ENCODE measurements at regions not wholly inside any gene's neighbourhood (a gene's known extent, or its start where the extent isn't known, plus 50 kb on each side); places are given as distances from the start of the nearest gene placed in this dataset.
"Not testable (repeated sequence)": the region's sequence is repeated elsewhere in the genome, so short reads cannot be mapped to it uniquely, and the experiment has no call there.

DNA sequence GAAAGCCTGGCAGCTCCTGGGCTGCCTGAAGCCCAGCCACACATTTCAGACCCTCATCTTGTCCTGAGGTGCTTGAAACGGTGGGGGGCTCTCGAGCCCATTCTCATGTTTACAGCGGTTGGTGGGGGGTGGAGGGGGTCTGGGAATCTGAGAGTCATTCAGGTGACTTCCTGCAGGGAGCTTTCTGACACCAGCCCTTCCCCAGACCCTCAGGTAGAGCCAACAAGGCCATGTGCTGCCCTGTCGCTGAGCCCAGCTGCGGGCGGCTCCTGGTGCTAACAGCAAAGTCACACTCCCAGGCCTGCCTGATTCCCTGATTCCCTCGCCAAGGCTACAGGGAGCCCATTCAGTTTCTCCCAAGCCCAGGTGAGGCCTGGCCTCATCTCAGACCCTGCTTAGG lies 324.9 kb upstream of the MEX3C start:
- DNase-seq (ENCODE audit: low read depth) = no peak

DNA sequence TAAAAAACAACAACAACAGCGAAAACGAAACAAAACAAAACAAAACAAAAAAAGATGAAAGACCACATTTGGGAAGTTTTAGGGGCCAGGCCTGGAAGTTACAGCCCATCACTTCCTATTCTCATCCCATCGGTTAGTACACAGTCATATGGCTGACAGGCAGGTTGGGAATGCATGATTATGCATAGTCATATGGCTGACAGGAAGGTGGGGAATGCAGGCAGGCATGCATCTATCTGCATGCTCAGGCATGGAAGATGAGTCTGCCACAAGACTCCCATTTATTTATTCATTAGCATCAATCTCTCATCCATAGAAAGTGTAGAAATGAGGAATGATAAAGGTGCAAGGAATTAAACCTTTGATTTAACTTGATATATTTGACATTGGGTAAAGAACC lies 325.3 kb upstream of the MEX3C start:
- no peak for DNase-seq (ENCODE audit: low read depth)

DNA sequence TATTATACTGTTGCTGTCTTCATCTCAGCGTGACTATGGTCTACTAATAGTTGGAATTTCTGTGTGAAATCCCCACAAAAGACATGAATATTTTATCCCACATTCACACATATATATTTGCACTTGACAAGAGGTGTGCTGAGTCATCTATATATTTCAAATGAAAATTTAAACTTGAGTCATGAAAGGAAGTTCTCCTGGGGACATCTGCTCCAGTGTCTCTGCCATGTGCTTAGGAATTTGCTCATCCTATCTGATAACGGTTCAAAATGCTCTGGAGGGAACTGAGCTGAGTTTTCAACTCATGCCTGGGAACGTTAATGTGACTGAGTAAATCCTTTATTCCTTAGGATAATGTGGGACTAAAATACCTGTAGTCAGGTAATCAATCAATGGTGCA lies 326.2 kb upstream of the MEX3C start:
- no peak for DNase-seq (ENCODE audit: low read depth)

DNA sequence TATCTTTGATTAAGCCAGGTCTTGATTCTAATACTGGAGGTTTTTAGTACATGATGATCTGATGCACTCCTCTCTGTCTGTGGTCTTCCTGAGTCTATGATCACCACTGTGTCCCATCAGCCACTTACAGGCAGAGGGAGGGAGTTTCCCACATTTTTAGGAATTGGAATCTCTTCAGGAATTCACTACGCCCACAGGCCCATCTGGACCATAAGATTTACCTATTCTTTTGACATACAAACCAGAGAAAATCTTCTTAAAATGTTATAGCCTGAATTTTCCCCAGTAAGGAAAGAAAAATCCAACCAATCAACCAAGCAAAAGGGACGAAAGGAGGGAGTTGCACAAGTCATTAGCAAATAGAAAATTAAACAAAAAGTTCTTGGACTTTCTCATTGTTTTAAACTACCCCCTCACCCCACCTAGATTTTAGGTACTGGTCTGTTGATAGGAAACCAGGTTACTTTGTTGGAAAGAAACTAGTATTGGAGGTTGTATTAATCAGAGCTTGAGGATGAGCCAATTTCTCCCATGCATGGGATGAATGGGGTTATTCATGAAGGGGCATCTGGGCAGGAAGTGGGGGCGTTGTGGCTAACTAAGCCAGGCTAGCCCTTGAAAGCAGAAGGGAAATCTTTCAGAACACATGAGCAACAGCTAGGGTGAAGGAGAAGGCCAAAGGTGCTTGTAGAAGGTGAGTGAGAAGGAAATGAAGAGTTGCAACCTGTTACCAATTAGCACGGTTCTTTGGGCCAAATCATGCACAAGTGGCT lies 328.2 kb upstream of the MEX3C start:
- no peak for DNase-seq (ENCODE audit: low read depth)

DNA sequence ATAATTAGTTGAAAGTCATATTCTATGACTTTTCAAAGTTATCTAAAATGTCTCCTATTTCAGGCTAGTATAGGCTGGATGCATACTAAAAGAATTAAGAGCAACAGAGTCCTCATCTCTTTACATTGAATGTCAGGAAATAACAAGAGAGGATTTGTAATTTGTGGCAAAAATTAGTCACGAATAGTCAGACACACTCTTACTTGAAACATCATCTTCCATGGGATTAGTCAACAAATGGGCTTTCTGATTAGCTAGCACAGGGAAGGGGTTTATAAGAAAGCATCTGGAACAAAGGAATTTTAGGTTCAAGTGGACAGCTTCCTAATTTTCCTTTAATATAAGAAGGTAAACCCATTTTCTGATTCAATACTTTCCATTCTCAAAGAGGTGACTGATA lies 330.3 kb upstream of the MEX3C start:
- DNase-seq (ENCODE audit: low read depth) = no peak

DNA sequence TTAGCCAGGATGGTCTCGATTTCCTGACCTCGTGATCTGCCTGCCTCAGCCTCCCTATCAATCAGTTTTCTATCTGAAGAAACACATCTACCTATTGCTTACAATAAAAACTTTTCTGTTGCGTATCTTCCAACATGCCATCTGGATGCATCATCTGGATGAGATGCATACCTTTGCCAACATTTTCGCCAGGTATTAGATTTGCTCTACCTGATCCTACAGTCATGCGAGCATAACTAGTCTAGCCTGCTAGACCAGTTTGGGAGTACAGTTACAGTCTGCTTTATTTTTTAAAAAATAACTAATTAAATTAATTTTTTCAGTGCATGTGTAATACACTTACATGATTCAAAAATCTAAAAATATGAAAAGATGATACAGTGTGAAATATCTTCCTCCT lies 334.0 kb upstream of the MEX3C start:
- DNase-seq (ENCODE audit: low read depth) = no peak

DNA sequence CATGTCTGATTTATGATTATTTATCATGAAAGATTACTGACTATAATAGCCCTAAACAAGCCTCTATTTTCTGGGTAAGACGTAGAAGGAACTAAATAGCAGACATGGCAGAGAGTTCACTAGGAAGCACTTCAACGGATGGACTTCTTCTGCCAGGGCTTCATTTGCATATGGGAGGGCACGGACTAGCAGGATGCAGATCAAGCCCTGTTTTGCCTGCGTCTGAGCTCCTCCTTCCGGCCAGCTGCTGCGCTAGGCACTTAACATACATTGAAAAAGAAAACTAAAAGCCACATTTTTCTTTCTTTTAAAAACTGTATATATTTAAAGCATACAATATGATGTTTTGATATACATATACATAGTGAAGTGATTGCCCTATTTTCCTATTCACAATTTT lies 340.0 kb upstream of the MEX3C start:
- DNase-seq (ENCODE audit: low read depth) = peak; percentile 8

DNA sequence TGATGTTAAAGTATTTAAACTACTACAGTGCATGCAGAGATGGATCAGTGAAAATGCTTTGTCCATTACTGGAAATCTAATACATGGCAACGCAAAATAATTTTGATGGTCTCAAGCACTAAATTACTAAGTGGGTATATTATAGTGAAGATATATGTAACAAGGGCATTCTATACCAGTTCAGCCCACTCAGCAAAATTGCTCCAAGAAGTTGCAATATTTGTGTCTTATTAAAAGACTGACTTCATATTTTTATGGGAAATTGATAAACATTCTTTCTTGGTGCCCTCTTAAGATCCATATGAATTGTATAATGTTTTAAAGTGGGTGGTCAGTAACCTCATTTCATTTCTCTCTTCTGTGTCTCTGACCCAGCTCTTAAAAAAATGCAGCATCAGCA lies 343.1 kb upstream of the MEX3C start:
- no peak for DNase-seq (ENCODE audit: low read depth)

DNA sequence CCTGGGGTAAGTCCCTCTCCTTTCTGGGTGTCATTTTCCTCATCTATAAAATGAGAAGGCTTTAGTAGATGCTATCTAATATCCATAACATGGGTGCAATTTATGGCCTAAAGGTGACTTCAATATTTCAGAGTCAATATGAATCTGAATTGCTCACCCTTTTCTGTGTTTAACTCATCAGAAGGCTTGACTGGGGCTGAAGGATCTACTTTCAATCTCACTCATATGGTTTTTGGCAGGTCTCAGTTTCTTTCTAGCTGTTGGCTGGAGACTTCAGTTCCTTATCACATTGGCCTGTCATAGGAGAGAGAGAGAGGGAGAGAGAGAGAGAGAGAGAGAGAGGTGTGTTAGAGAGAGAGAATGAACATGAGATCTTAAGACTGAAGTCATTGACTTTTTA lies 343.7 kb upstream of the MEX3C start:
- no peak for DNase-seq (ENCODE audit: low read depth)

DNA sequence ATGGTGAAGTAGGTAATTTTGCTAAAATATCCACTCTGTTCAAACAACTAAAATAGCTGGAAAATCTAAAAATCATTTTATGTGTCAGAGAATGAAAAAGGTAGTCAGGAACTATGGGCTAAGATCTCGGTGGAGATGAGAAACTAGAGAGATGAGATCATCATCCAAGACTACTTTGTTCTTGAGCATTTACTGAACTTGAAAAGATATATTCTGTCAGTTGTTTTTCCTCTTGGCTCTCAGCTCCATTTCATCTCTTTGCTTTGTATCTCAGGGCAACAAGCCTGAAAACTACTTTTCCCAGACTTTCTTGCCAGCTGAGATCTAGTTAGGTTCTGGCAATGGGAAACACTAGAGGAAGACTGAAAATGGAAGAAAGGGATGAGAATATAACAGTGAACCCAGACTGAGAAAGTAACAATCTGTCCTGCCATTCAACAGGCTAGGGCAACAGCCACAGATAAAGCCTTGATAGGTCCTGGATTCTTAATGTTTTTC lies 346.2 kb upstream of the MEX3C start:
- DNase-seq (ENCODE audit: low read depth) = no peak

DNA sequence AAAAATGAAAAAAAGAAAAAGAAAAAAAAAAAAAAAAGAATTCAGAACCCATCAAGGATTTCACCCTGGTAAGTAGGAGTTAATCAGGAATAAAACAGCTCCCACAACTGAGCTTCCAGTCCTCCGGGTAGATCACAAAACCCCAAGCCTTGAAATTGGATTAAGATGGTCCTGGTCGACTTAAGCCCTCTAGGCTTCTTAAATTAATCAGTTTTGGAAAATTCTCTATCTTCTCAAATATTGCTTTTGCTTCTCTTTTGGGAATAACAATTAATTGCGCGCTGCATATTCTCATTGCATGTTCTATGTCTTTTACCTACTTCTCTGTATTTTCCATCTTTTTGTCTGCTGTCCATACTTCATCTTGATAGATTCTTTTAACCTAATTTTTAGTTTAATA lies 348.0 kb upstream of the MEX3C start:
- no peak for DNase-seq (ENCODE audit: low read depth)

DNA sequence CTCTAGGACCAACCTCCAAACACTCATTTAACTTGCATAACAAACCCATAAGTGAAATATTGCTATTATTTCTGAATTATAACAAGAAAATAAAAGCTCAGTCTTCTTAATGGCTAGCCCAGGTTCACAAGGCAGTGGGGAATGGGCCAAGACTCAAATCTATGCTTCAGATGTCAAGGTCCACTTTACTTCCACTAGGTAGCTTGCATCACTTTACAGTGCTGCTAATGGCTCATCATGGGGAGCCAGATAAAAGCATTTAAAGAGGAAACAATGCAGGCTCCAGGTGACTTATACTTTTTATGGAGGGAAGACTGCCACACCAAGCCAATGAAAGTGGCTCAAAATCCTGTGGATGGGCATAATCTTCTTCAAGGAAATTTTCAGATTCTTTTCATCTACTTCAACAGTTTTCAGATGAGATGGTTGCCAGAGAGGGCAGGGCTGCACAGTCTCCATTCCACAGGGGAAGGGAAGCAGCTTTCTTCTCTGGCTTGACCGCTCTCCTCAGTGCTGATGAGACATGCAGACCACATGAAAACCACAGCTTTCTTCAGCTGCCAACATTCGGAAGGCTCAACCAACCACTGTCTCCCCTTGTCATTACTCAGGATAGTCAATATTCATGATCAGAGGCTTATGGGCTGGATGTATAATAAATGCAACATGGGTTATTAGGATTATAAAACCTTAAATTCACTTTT lies 361.9 kb upstream of the MEX3C start:
- DNase-seq (ENCODE audit: low read depth) = no peak

DNA sequence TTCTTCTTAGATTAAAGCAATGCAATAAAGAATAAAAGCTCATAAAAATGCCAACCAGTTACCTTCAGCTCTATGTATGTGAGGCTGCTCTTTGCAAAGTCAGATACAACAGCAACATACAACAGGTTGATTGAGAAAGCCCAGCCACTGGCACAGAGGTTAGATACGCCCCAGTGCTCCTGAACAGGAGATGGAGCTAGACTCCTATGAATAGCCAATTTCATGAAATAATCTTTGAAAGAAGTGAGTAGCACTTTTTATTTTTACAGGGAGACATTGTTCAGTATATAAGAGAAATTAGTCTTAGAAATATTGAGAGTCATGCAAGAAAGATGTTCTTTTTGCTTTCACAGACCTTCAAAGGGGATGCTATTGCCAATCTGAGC lies 362.4 kb upstream of the MEX3C start:
- no peak for DNase-seq (ENCODE audit: low read depth)

DNA sequence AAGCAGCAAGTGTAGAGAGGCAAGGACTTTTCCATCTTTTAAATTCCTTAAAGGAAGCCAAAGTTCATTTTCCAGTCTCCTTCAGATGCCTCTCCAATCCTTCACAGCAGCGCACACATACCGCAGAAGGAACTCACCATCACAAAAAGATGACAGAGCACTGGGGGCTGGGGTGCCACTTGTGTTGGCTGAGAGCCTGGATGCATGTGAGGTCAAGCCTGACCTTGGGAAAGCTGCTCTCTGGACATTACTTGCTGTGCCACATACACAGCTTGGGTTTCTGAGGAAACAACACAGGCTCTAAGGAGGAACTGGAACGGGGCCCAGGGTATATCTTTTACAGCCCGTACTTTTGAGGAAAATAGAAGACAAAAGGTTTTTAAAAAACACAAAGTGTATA lies 364.3 kb upstream of the MEX3C start:
- no peak for DNase-seq (ENCODE audit: low read depth)

DNA sequence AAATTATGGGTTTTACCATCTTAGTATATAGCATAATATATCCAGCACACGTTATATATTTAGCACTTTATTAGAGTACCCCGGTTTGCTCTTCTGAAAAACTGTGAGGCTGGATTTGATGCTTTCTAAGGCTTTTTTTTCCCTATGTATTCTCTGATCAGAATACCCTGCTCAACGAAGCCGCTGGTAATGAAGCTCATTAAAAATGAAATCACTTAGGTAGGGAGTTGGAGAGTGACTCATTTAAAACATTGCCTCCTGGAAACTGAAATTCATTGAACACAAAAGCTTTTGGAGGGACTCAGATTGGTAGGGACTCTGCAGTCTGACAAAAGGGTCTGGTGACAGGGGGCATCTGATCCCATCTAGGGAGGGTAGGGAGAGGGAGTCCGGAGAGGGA lies 365.4 kb upstream of the MEX3C start:
- no peak for DNase-seq (ENCODE audit: low read depth)

DNA sequence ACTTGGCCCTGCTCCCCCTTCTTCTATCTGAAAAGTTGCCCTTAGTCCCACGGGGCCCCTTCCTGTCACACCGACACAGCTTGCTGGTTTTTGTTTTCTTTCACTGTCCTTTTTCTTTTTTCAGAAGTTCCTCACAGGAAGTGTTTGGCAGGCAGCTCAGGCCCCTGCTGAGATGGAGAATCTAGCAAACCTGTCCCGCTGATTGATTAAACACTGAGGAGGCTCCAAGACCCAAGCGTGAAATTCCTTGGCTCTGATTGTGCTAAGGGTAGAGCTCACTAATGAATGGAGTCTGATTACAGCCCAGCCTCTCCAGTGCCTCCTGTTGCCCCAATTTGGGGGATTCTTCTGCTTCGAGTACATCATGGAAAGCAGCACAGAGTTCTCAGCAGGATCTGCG lies 365.9 kb upstream of the MEX3C start:
- DNase-seq (ENCODE audit: low read depth) = no peak

DNA sequence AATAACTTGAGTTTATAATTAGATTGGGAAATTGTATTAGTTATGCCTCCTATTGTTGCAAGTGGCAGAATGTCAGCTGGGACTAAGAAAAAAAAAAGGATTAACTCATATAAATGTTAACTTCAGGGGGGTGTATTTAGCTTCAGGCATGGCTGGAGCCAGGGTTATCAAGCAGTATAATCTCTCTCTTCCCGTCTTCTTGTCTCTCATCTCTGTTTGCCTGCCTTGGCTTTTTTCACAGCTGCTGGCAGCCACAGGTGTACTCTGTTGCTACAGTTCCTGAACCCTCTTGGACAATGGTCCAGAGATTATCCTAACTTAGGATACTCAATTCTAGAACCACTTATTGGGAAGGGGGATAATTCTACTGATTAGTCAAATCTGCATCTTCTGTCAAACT lies 370.7 kb upstream of the MEX3C start:
- no peak for DNase-seq (ENCODE audit: low read depth)

DNA sequence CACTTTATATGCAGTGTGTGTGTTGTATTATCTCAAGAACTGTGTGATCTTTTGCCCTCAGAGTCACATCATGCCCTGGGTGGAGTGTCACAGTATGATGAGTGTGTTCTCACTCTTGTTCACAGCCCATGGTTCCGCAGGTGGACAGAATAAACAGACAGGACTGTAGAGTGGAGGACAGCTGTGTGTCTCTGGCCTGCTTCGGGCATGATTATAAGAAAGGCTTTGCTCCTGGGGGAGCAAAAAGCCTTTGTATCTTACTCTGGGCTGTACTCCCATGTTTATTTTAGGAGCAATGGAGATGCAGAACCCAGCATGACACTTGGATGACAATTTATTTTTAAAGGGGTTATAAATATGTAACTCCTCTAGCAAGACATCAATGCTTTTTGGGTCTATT lies 371.7 kb upstream of the MEX3C start:
- no peak for DNase-seq (ENCODE audit: low read depth)

DNA sequence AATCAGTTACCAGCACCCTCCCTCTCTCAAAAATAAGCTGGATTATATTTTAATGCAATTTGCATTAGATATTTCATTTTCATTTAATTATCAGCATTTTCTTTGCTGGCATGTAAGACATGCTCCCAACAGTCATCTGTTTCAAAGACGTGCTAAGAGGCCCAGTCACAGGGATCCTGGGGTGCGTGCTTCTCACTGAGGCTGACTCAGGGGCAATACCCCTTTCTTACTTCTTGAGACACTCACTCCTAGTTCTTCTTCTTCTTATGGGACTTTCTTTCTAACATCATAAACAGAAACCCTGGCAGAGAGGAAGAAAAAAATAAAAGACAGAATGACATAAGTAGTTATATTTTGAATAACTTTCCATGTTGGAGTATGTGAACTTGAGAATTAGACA lies 372.1 kb upstream of the MEX3C start:
- DNase-seq (ENCODE audit: low read depth) = no peak

DNA sequence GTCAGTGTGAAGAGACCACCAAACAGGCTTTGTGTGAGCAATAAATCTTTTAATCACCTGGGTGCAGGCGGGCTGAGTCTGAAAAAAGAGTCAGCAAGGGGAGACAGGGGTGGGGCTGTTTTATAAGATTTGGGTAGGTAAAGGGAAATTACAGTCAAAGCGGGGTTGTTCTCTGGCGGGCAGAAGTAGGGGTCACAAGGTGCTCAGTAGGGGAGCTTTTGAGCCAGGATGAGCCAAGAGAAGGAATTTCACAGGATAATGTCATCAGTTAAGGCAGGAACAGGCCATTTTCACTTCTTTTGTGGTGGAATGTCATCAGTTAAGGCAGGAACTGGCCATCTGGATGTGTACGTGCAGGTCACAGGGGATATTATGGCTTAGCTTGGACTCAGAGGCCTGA lies 372.6 kb upstream of the MEX3C start:
- DNase-seq (ENCODE audit: low read depth) = not testable (repeated sequence)

DNA sequence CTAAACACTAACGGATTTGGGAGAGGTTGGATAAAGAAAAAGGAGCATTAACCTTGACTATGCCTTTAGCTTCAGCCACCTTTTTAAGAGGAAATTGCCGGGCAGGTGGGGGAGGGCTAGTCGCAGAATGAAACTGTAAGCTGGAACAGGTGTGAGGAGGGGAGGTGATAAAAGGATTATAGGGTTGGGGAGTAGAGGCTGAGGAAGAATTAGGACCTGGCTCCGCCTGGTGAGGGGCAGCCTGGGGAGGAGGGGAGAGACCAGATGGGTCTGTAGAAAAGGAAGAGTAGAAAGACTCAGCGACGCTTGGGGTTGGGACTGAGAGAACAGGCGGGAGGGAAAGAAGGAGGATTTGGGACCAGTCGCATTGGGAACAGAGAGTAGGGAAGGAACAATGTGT lies 376.4 kb upstream of the MEX3C start:
- not testable (repeated sequence) for DNase-seq (ENCODE audit: low read depth)

DNA sequence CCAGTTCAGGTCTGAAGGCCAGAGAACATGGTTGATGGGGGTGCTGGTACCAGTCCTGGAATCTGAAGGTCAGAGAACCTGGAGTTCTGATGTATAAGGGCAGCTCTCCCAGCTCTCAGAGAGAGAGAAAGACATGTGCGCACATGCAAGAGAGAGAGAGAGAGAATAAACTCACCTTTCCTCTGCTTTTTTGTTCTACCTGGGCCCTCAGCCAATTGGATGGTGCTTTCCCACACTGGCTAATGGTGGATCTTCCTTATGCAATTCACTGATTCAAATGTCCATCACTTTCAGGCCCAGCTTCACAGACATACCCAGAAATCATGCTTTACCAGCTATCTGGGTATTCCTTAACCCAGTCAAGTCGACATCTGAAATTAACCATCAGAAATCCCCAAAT lies 377.7 kb upstream of the MEX3C start:
- DNase-seq (ENCODE audit: low read depth) = no peak

DNA sequence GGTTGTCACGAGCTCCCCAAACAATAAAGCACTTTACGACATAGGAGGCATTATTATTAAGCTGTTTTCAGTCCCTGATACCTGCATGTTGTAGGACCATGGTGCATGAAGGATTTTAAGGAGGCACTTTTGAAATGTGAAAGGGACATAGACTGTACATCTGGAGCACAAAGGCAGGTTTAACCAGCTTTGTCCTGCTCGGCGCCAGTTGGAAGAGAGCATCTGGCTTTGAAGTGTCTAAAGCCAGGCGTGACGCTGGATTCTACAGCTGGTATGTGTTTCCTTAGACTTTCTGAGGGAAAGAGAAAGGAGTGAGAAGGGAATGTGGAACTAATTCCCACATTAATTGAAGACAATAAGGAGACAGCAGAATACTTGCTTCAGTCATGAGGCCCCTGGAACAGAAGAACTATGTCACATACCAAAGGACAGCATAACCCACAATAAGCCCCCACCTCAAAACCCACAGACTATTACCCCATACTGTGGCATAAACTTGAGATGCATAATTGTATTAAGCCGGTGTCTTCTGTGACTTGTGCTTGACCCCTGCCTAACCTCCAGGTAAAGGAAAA lies 381.0 kb upstream of the MEX3C start:
- no peak for DNase-seq (ENCODE audit: low read depth)

DNA sequence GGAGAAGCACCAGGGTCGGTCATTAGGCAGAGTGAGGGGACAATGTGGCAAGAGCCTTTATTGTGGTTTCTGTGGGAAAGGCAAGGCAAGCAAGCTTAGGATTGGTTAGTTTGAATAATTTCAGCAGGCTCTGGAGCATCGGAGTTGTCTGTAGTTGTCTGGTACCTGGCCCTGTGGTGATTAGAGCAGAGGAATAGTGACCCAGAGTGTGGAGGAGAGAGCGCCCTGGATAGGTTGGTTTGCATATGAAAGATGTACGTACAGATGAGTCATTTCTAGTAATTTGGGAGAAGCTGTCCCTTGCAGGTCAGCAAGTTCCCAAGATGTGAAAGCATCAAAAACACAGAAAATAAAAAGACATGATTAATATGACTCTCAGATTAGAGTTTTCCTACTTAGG lies 383.1 kb upstream of the MEX3C start:
- no peak for DNase-seq (ENCODE audit: low read depth)
